Karpas-422 (cell line): ENCODE measurements at regions not wholly inside any gene's neighbourhood (a gene's known extent, or its start where the extent isn't known, plus 50 kb on each side); places are given as distances from the start of the nearest gene placed in this dataset.

Source experiments
- DNase-seq: peaks from one replicate; pipeline ENCODE4 v3.0.0-alpha.2; 2015
- H2AFZ ChIP-seq: fragments of 200-600 bp; sonication (generic); 2 replicates; pipeline ENCODE4 v1.6.1; 2014; ENCODE audit warnings: antibody characterized with exemption, low read length, mixed read lengths
- H3K27ac ChIP-seq: fragments of 200-600 bp; sonication (generic); 2 replicates; pipeline ENCODE4 v1.5.1; 2014; ENCODE audit warnings: mild to moderate bottlenecking, low read length, moderate library complexity
- H3K27me3 ChIP-seq: fragments of 200-600 bp; sonication (generic); 2 replicates; pipeline ENCODE4 v1.6.1; 2014; ENCODE audit warnings: low read length, mixed read lengths
- H3K36me3 ChIP-seq: fragments of 200-600 bp; sonication (generic); 2 replicates; pipeline ENCODE4 v1.6.1; 2014; ENCODE audit warnings: low read length, mixed read lengths; ENCODE audit not compliant: insufficient read depth
- H3K4me1 ChIP-seq: fragments of 200-600 bp; sonication (generic); 2 replicates; pipeline ENCODE4 v1.6.1; 2014; ENCODE audit warnings: mild to moderate bottlenecking, low read length, mixed read lengths
- H3K4me2 ChIP-seq: fragments of 200-600 bp; sonication (generic); 2 replicates; pipeline ENCODE4 v1.6.1; 2014; ENCODE audit warnings: low read length, low read depth, mild to moderate bottlenecking; ENCODE audit not compliant: poor library complexity, severe bottlenecking
- H3K4me3 ChIP-seq: fragments of 200-600 bp; sonication (generic); 2 replicates; pipeline ENCODE4 v1.5.1; 2014; ENCODE audit warnings: mild to moderate bottlenecking, antibody characterized with exemption, low read length, mixed read lengths
- H3K79me2 ChIP-seq: fragments of 200-600 bp; sonication (generic); 2 replicates; pipeline ENCODE4 v1.6.1; 2014; ENCODE audit warnings: mild to moderate bottlenecking, low read length, mixed read lengths
- H3K9ac ChIP-seq: fragments of 200-600 bp; sonication (generic); 2 replicates; pipeline ENCODE4 v1.6.0; 2014; ENCODE audit warnings: low read length
- H3K9me2 ChIP-seq: fragments of 200-600 bp; sonication (generic), shearing (Covaris generic); replicated peaks from 2 replicates; pipeline ENCODE4 v1.6.0; 2014; ENCODE audit warnings: mild to moderate bottlenecking, low read length, moderate library complexity; ENCODE audit not compliant: insufficient read depth
- H3K9me3 ChIP-seq: fragments of 300-700, 200-600 bp; sonication (generic); 2 replicates; pipeline ENCODE4 v1.6.1; 2014; ENCODE audit warnings: low read length, mixed read lengths
- H4K20me1 ChIP-seq: fragments of 200-600 bp; sonication (generic); 2 replicates; pipeline ENCODE4 v1.6.1; 2014; ENCODE audit warnings: mild to moderate bottlenecking, antibody characterized with exemption, low read length, low read depth; ENCODE audit not compliant: insufficient read depth

GRCh38 chr10:1972406-1972805, 235.1 kb upstream of the ADARB2 start:
- Histone ChIP-seq H3K27ac (no peak overlapping the region), H3K9me3 (0 out of 2 replicates have a peak, but pooled peaks cover 4% of the 10 kb centered on the region), H3K4me3 (no peak overlapping the region), H3K79me2 (no peaks in the 10 kb centered on the region), H3K4me2 (no peak overlapping the region), H3K36me3 (no peaks in the 10 kb centered on the region), H2AFZ (no peak overlapping the region), H3K27me3 (no peaks in the 10 kb centered on the region), H3K9me2 (no peaks in the 10 kb centered on the region), H3K9ac (no peak overlapping the region), H3K4me1 (no peaks in the 10 kb centered on the region), H4K20me1 (no peaks in the 10 kb centered on the region)
- DNase-seq = no peak

DNA sequence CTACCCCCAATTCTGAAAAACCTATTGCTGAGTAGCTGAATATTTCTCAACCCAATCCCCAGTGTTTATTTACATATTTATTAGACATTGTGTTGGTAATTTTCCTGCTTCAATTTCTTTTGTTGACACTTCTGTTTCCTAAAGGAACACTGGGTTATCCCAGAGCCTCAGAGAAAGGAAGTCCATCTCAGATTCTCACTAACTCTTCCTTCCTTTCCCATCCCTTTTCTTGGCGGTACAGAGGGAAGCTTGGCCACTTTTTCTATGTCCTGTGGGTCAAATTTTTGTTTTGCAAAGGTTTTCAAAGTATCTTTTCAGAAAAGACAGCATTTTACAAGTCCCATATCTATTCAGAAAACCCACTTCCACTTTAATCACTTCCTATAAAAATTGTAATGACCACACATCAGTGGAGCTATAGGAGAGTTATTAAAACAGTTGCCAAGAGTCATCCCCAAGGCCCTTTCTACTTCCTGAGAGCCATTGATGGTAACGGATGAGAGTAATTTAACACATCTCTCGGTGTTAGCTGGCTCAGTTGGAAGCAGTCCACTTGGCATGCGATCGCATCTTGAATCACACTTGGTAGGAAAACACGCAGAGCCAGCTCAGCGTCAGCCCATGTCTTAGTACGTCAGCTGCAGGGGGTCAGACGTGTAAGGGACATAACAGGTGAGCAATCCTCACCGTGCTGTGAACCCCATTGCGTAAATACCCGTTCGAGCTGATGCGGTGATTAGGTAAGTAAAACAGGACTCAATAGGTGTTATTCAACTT, 231.1 kb upstream of the ADARB2 start:
- H3K4me3 ChIP-seq = no peak overlapping the region
- H3K79me2 ChIP-seq = no peaks in the 10 kb centered on the region
- no peaks in the 10 kb centered on the region for H3K36me3 ChIP-seq
- H3K9me2 ChIP-seq = no peaks in the 10 kb centered on the region
- H3K4me2 ChIP-seq = no peak overlapping the region
- no peaks in the 10 kb centered on the region for H3K4me1 ChIP-seq
- 0 out of 2 replicates have a peak, but pooled peaks cover 4% of the 10 kb centered on the region for H3K9me3 ChIP-seq
- H3K27ac ChIP-seq = no peak overlapping the region
- H3K27me3 ChIP-seq = no peaks in the 10 kb centered on the region
- H4K20me1 ChIP-seq = no peaks in the 10 kb centered on the region
- H3K9ac ChIP-seq = no peak overlapping the region
- no peak for DNase-seq
- H2AFZ ChIP-seq = no peak overlapping the region

DNA sequence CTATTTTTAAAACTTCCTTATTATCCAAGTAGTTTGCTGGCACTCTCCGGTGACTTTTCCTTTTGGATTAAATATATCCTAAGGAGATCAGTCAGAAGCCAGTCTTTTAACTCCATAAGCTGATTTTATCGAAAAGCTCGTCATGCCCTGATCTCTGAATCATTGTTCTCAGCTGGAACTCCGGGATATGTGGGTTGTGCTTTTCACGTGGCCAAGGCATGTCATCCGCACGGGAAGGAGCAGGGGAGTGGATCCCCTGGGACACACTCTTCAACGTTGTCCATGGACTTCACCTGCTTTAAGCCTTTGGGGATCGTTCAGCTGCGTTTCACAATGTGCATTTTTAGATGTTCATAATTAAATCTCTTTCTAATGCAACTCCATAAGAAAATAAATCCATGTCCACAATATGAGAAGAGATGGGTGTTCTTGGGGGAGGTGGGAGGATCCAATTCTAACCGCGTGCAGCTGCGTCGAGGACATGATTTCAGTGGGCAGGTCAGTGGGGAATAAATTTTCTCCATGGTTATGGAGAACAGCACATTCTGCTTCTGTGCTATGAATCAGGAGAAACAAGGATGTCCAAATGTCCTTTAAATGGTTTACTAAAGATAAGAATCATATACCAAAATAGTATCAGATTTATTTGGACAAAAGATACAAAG, 229.5 kb upstream of the ADARB2 start:
- Histone ChIP-seq H3K9ac (no peak overlapping the region), H3K79me2 (no peaks in the 10 kb centered on the region)

GRCh38 chr10:1964476-1964875, 227.2 kb upstream of the ADARB2 start:
- Histone ChIP-seq H3K36me3 (no peaks in the 10 kb centered on the region), H3K9ac (no peak overlapping the region), H4K20me1 (no peaks in the 10 kb centered on the region), H3K27me3 (no peaks in the 10 kb centered on the region), H3K4me3 (no peak overlapping the region), H2AFZ (no peak overlapping the region), H3K4me1 (no peaks in the 10 kb centered on the region), H3K4me2 (no peak overlapping the region), H3K79me2 (no peaks in the 10 kb centered on the region), H3K27ac (no peak overlapping the region), H3K9me2 (no peaks in the 10 kb centered on the region), H3K9me3 (no peaks in the 10 kb centered on the region)
- DNase-seq = no peak

More for the DNA sequence above, 229.5 kb upstream of the ADARB2 start:
- Histone ChIP-seq H3K4me1 (no peaks in the 10 kb centered on the region), H3K4me2 (no peak overlapping the region), H3K27ac (no peak overlapping the region), H3K4me3 (no peak overlapping the region), H3K36me3 (no peaks in the 10 kb centered on the region), H3K27me3 (no peaks in the 10 kb centered on the region), H3K9me2 (no peaks in the 10 kb centered on the region), H4K20me1 (no peaks in the 10 kb centered on the region), H3K9me3 (no peaks in the 10 kb centered on the region), H2AFZ (no peak overlapping the region)
- DNase-seq = no peak

GRCh38 chr10:1963341-1963740, 226.0 kb upstream of the ADARB2 start:
- Histone ChIP-seq H3K9me3 (no peaks in the 10 kb centered on the region), H3K36me3 (no peaks in the 10 kb centered on the region), H3K4me2 (no peak overlapping the region), H3K9me2 (no peaks in the 10 kb centered on the region), H3K79me2 (no peaks in the 10 kb centered on the region), H3K4me1 (no peaks in the 10 kb centered on the region), H3K4me3 (no peak overlapping the region), H4K20me1 (no peaks in the 10 kb centered on the region), H2AFZ (no peak overlapping the region), H3K27me3 (no peaks in the 10 kb centered on the region), H3K27ac (no peak overlapping the region), H3K9ac (no peak overlapping the region)
- no peak for DNase-seq

DNA sequence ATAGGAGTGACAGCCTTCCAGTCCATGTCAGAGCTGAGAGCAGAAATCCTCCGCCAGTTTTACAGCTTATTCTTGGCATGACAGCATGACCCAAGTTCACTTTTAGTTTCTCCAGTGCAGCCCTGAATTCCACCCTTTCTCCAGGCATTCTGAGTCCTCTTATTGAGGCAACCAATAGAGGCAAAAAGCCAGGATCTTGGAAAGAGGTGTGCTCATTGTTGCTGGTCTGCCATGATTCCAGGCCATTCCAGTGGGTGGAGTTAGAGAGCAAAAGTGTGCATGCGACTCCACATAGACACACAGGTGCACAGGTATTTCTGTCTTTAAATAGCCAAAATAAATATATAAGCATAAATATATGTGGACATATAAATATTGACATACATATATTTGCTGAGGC, 224.7 kb upstream of the ADARB2 start:
- no peaks in the 10 kb centered on the region for H3K4me1 ChIP-seq
- H3K9me3 ChIP-seq = no peaks in the 10 kb centered on the region
- H3K4me2 ChIP-seq = no peak overlapping the region
- H3K36me3 ChIP-seq = no peaks in the 10 kb centered on the region
- no peak overlapping the region for H3K4me3 ChIP-seq
- H3K27ac ChIP-seq = no peak overlapping the region
- no peak for DNase-seq
- H3K79me2 ChIP-seq = no peaks in the 10 kb centered on the region
- no peak overlapping the region for H2AFZ ChIP-seq
- H3K27me3 ChIP-seq = no peaks in the 10 kb centered on the region
- H3K9ac ChIP-seq = no peak overlapping the region
- H3K9me2 ChIP-seq = no peaks in the 10 kb centered on the region
- no peaks in the 10 kb centered on the region for H4K20me1 ChIP-seq

DNA sequence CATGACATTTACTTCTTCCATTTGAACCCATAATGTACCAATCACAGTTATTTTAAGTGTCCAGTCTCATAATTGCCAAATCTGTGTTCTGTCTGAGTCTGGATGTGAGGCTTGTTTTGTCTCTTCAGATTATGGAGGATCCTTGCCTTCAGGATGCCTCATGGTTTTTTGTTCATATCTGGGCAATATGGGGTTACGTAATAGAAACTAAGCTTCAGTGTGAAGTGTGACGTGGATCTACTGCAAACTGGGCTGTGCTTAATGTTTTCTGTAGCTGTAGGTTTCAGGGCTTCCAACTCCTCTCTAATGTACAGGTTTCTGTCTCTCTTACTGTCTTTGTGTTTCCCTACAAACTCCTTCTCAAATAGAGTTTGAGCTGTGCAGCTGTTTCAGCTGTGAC, 223.7 kb upstream of the ADARB2 start:
- Histone ChIP-seq H3K79me2 (no peaks in the 10 kb centered on the region), H3K4me2 (no peak overlapping the region), H3K4me1 (no peaks in the 10 kb centered on the region), H3K27me3 (no peaks in the 10 kb centered on the region), H3K36me3 (no peaks in the 10 kb centered on the region), H3K27ac (no peak overlapping the region), H3K9me3 (no peaks in the 10 kb centered on the region), H3K4me3 (no peak overlapping the region), H3K9me2 (no peaks in the 10 kb centered on the region), H4K20me1 (no peaks in the 10 kb centered on the region), H3K9ac (no peak overlapping the region), H2AFZ (no peak overlapping the region)
- DNase-seq = no peak

DNA sequence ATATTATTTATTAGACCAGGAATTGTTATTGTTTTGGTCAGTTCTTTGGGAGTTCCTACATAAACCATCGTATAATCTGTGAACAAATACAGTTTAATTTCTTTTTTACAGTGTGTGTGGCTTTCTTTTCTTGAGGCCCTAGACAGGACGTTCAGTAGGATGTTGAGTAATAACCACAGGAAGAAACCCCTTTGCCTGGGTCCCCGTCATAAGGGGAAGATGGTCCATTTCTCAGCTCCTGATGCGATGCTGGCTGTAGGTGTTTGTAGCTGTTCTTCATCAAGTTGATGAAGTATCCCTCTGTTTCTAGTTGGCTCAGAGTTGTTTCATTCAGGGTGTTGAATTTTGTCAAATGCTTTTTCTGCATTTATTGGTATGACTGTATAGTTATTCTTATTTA, 219.7 kb upstream of the ADARB2 start:
- Histone ChIP-seq H3K27me3 (no peaks in the 10 kb centered on the region), H3K36me3 (no peaks in the 10 kb centered on the region), H3K9me2 (no peaks in the 10 kb centered on the region), H3K9ac (no peak overlapping the region), H3K4me3 (no peak overlapping the region), H3K9me3 (no peaks in the 10 kb centered on the region), H3K79me2 (no peaks in the 10 kb centered on the region), H3K4me2 (no peak overlapping the region), H4K20me1 (no peaks in the 10 kb centered on the region), H3K27ac (no peak overlapping the region), H2AFZ (no peak overlapping the region), H3K4me1 (no peaks in the 10 kb centered on the region)
- DNase-seq = no peak
